ENCODE measurements at regions not wholly inside any gene's neighbourhood (a gene's known extent, or its start where the extent isn't known, plus 50 kb on each side); places are given as distances from the start of the nearest gene placed in this dataset.
A peak's percentile ranks its signal among the peaks of the same experiment; 100 is the strongest.

DNA sequence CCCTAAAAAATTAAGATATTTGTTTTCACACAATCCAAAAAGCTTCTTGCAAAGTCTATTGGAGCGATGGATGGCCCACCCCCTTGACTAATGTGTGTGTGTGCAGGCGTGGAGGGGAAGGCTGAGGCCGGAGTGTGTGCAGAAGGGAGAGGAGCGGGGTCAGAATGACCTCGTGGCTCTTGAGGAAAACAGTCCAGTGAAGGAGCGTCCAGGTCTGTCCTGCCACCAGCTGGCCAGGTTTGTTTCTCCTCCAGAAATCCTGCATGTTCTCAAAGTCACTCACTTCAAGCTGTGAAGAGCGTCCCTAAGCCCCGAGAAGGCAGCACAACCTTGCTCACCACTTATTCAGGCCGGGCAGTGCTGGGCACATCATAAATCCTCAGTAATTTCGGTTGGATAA lies 69.5 kb upstream of the SSX2IP start:
- H3K4me3 ChIP-seq (ENCODE audit: low read depth, low read length): no peak overlapping the region
- TF ChIP-seq, protein P1, sequence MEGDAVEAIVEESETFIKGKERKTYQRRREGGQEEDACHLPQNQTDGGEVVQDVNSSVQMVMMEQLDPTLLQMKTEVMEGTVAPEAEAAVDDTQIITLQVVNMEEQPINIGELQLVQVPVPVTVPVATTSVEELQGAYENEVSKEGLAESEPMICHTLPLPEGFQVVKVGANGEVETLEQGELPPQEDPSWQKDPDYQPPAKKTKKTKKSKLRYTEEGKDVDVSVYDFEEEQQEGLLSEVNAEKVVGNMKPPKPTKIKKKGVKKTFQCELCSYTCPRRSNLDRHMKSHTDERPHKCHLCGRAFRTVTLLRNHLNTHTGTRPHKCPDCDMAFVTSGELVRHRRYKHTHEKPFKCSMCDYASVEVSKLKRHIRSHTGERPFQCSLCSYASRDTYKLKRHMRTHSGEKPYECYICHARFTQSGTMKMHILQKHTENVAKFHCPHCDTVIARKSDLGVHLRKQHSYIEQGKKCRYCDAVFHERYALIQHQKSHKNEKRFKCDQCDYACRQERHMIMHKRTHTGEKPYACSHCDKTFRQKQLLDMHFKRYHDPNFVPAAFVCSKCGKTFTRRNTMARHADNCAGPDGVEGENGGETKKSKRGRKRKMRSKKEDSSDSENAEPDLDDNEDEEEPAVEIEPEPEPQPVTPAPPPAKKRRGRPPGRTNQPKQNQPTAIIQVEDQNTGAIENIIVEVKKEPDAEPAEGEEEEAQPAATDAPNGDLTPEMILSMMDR (conservative IDR thresholded peaks at IDR 0.05; ENCODE audit: low read depth, low read length): no peak
- DNase-seq (ENCODE audit: low read depth): no peak

DNA sequence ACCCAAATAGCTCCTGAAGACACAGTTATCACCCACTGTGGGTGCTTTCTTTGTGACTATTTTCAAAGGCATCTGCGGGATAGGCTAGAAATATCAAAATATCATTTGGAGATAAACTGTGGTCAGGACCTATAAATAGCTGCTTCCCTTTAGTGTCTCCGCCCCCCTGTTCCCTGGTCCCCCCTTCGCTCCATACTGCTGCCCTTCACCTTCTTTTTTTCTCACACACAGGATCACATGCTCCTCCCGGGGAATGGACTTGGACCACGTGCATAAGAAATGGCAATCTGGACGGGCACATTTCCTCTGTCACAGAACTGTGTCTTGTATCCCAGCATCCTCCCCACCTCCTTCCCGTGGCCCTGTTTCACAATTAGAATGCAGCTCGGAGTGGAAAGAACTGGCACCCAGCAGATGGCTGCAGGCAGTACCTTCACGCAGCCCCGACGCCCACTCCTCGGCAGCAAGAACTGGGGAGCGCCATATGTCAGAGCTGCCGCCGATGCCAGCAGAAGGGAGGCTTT lies 68.8 kb upstream of the SSX2IP start:
- peak overlapping the region; percentile 25 for H3K4me3 ChIP-seq (ENCODE audit: low read depth, low read length)
- peak; percentile 37 for DNase-seq (ENCODE audit: low read depth)
- TF ChIP-seq, protein P1 (conservative IDR thresholded peaks at IDR 0.05; ENCODE audit: low read depth, low read length): no peak

DNA sequence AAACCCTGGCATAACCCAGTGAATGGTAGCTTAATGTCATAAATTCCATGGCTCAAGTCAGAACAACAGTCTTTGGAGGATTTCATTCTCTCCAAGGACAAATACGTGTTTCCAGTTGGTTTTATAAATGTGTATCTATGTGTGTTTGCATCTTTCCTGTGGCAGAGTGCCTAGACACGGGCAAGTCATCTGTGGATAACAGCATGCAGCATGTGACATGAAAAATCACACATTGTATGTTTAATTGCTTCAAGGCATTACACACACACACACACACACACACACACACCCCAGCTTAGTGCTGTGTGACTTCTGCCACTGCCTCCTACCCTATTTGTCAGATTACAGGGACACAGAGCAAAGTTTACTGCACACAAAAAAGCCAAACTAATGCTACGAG lies 68.2 kb upstream of the SSX2IP start:
- TF ChIP-seq, protein P1 (conservative IDR thresholded peaks at IDR 0.05; ENCODE audit: low read depth, low read length): no peak
- no peak overlapping the region for H3K4me3 ChIP-seq (ENCODE audit: low read depth, low read length)
- no peak for DNase-seq (ENCODE audit: low read depth)

DNA sequence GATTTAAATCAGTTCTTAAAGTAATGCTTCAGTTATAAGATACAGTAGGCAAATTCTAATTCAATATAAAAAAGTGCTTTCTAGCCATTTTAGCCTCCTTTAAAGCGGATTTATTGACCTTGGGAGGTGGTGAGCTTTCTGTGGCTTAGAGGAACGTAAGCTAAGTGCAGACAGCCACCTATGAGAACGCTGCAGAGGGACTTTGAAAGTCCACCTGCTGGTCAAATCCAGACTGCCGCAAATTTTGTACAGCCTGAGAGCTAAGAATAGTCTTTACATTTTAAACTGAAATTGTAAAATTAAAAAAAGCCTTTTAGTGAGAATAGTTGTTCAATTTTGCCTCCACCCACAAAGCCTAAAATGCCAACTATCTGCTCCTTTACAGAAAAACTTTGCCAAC lies 67.0 kb upstream of the SSX2IP start:
- TF ChIP-seq, protein P1 (conservative IDR thresholded peaks at IDR 0.05; ENCODE audit: low read depth, low read length): peak; percentile 15
- H3K4me3 ChIP-seq (ENCODE audit: low read depth, low read length): no peak overlapping the region
- no peak for DNase-seq (ENCODE audit: low read depth)

DNA sequence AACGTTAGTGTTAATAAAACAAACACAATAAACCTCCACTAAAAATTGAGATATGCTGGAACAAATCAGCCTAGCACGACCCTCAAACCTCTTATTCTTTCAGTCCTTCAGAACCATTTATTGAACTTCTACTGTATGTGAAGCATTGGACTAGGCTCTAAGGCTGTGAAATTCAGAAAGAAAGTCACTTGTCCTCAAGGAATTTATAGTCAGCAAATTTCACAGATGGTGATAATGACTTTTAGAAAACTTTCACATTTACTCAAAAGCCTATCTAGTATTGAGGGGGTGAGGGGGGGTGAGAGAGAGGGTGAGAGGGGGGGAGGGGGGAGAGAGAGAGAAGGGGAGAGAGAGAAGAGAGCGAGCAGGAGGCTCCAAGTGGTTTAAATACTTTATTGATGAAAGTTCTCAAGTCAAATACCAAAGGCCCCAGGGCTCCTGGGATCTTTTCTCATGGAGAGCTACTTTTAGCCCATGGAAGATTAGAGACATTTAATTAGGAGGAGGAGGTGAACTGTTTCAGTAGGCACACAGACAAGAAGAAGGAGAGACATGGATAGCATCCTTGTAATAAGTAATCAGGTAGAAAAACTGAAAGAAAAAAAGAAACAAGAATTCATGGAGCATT lies 66.3 kb upstream of the SSX2IP start:
- TF ChIP-seq, protein P1 (conservative IDR thresholded peaks at IDR 0.05; ENCODE audit: low read depth, low read length): no peak
- no peak for DNase-seq (ENCODE audit: low read depth)
- no peak overlapping the region for H3K4me3 ChIP-seq (ENCODE audit: low read depth, low read length)

DNA sequence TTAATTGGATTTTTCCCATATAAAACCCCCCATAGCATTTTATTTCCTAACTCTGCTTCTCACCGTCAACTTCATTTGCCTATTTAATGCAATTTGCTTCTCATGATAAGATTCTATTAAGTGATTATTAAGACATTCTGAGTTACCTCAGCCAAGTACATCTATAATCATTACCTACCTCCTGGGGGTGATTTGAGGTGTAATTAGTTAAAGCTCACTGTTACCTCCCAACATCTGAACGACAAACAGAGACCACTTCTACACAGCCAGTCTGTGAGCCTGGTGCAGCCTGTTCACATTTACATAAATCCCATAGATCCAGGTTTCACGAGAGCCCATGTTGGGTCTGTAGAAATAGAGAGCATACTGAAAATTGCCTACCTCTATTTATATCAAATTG lies 65.7 kb upstream of the SSX2IP start:
- no peak for DNase-seq (ENCODE audit: low read depth)
- H3K4me3 ChIP-seq (ENCODE audit: low read depth, low read length): no peak overlapping the region
- TF ChIP-seq, protein P1 (conservative IDR thresholded peaks at IDR 0.05; ENCODE audit: low read depth, low read length): no peak

DNA sequence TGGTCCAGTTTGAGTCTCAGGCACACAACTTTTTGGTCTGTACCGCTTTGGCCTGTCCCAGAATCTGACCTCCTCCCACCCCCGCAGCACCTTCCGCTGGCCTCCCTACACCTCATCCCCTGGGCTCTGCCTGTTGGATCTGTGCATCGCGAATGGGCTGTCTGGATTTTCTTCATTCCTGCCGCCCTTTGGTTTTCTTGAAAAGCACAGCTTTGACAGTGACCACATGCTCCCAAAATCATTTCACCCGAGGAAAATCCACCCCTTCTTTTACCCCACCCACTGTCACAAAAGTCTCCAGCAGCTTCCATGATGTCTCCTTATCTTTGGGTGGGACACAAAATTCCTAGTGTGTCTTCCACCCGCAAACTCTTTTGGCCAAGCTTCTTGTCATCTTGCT lies 65.0 kb upstream of the SSX2IP start:
- TF ChIP-seq, protein P1 (conservative IDR thresholded peaks at IDR 0.05; ENCODE audit: low read depth, low read length): no peak
- no peak overlapping the region for H3K4me3 ChIP-seq (ENCODE audit: low read depth, low read length)
- no peak for DNase-seq (ENCODE audit: low read depth)

Measured in choroid plexus epithelial cell (primary cell).